ENCODE measurements at regions not wholly inside any gene's neighbourhood (a gene's known extent, or its start where the extent isn't known, plus 50 kb on each side); places are given as distances from the start of the nearest gene placed in this dataset.
"Not testable (repeated sequence)": the region's sequence is repeated elsewhere in the genome, so short reads cannot be mapped to it uniquely, and the experiment has no call there.

DNA sequence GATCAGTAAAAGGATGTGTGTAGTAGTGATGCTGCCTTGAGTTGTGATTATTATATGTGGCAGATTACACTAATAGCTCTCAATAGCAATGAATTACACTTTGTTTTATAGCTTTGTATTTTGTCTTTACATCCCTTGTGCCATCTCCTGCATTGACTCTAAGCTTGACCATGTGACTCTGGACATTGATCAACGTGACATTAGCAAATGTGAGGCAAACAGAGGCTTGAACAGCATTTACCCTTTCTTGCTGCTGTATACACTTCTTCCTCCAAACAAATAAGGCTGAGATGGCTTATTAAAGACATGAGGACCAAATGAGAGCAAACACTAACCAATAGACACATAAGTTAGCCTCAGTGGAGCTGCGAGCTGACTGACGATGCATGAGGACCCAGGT, 63.5 kb downstream of the MAD2L1 start:
- DNase-seq (no peak), ATAC-seq (ENCODE audit: poor library complexity) (no peak)
- H3K36me3 ChIP-seq (ENCODE audit: insufficient read depth, low read length) = no peaks in the 10 kb centered on the region
- H3K4me1 ChIP-seq (ENCODE audit: insufficient read depth, low read length) = no peaks in the 10 kb centered on the region
- H3K4me3 ChIP-seq (ENCODE audit: low read length) = no peak overlapping the region
- intact Hi-C loops (cut with DNase I, micrococcal nuclease) = no loop called here
- no peaks in the 10 kb centered on the region for H3K9me3 Mint-ChIP-seq
- no peak overlapping the region for H3K4me3 Mint-ChIP-seq
- CTCF ChIA-PET = no interaction called here
- no peak overlapping the region for H3K27ac Mint-ChIP-seq
- no peaks in the 10 kb centered on the region for H3K9me3 ChIP-seq (ENCODE audit: control insufficient read depth in 1 of 2, insufficient read depth in 1 of 2, low read length in 2 of 2)
- POLR2A ChIA-PET = no interaction called here
- no peak overlapping the region for H3K27ac ChIP-seq (ENCODE audit: low read depth in 1 of 2, low read length in 2 of 2)
- H3K27me3 Mint-ChIP-seq = peaks cover 20% of the 10 kb centered on the region
- TF ChIP-seq, protein P1, sequence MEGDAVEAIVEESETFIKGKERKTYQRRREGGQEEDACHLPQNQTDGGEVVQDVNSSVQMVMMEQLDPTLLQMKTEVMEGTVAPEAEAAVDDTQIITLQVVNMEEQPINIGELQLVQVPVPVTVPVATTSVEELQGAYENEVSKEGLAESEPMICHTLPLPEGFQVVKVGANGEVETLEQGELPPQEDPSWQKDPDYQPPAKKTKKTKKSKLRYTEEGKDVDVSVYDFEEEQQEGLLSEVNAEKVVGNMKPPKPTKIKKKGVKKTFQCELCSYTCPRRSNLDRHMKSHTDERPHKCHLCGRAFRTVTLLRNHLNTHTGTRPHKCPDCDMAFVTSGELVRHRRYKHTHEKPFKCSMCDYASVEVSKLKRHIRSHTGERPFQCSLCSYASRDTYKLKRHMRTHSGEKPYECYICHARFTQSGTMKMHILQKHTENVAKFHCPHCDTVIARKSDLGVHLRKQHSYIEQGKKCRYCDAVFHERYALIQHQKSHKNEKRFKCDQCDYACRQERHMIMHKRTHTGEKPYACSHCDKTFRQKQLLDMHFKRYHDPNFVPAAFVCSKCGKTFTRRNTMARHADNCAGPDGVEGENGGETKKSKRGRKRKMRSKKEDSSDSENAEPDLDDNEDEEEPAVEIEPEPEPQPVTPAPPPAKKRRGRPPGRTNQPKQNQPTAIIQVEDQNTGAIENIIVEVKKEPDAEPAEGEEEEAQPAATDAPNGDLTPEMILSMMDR (IDR thresholded peaks at IDR 0.05) = no peak
- H3K27me3 ChIP-seq (ENCODE audit: control insufficient read depth in 1 of 2, insufficient read depth in 2 of 2, low read length in 2 of 2) = no peaks in the 10 kb centered on the region
- no peaks in the 10 kb centered on the region for H3K36me3 Mint-ChIP-seq (ENCODE audit: low read depth)
- H3K4me1 Mint-ChIP-seq (ENCODE audit: low read depth) = no peaks in the 10 kb centered on the region

DNA sequence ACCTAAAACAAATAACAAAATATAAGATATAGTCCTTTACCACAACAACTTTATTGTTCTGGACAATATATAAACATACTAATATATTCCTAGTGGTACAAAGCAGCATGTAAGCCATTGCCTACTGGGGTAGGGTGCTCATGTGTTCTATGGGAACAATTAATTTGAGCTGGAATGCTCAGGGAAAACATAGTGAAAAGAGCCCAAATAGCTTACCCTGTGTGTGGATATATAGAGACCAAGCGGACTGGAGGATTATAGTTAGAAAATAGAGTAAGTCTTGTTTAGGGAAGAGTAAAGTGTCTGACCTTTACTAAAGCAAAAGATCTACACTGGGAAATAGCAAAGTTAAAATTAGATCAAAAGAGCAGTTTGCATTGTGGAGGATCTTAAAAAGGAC, 64.8 kb downstream of the MAD2L1 start:
- H3K27ac Mint-ChIP-seq = no peak overlapping the region
- no peaks in the 10 kb centered on the region for H3K4me1 ChIP-seq (ENCODE audit: insufficient read depth, low read length)
- no peak overlapping the region for H3K4me3 ChIP-seq (ENCODE audit: low read length)
- H3K9me3 Mint-ChIP-seq = no peaks in the 10 kb centered on the region
- H3K4me1 Mint-ChIP-seq (ENCODE audit: low read depth) = no peaks in the 10 kb centered on the region
- ChIA-PET CTCF (no interaction called here), POLR2A (no interaction called here)
- no peaks in the 10 kb centered on the region for H3K9me3 ChIP-seq (ENCODE audit: control insufficient read depth in 1 of 2, insufficient read depth in 1 of 2, low read length in 2 of 2)
- ATAC-seq (ENCODE audit: poor library complexity) = no peak
- H3K4me3 Mint-ChIP-seq = no peak overlapping the region
- H3K27me3 ChIP-seq (ENCODE audit: control insufficient read depth in 1 of 2, insufficient read depth in 2 of 2, low read length in 2 of 2) = no peaks in the 10 kb centered on the region
- no peak overlapping the region for H3K27ac ChIP-seq (ENCODE audit: low read depth in 1 of 2, low read length in 2 of 2)
- peaks cover 24% of the 10 kb centered on the region for H3K27me3 Mint-ChIP-seq
- intact Hi-C loops (cut with DNase I, micrococcal nuclease) = no loop called here
- TF ChIP-seq, protein P1 (IDR thresholded peaks at IDR 0.05) = no peak
- no peaks in the 10 kb centered on the region for H3K36me3 Mint-ChIP-seq (ENCODE audit: low read depth)
- no peak for DNase-seq
- no peaks in the 10 kb centered on the region for H3K36me3 ChIP-seq (ENCODE audit: insufficient read depth, low read length)

DNA sequence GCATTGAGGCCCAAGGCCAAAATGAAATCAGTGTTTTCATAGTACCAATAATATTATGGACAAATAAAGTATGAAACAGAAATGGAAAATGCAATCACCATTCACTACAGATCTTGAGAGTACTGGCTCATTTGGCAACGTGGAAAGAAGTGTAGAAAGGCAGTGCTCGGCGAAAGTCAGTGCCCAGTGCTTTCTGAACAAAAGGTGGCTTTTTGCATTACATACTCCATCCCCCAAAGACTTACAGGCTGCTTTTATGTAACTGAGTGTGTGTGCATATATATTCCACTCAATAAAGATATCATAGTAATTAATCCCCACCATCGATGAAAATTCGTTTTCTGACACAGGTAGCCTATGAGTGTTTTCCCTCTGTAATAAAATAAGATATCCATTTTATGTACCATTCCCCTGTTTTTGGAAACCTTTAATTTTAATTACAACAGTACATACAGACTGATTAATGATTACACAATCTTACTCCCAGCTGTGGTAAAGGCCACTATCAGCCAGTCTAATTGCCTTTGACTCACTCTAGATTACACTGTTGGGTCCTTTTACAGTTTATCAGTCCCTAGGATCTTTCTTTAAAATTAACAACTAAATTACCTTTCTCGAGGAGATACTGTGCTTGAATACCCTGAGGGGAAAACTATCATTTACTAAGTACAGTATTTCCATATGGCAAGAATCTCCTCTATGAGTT, 65.9 kb downstream of the MAD2L1 start:
- Histone ChIP-seq H3K4me3 (ENCODE audit: low read length) (no peak overlapping the region), H3K9me3 (ENCODE audit: control insufficient read depth in 1 of 2, insufficient read depth in 1 of 2, low read length in 2 of 2) (no peaks in the 10 kb centered on the region), H3K27ac (ENCODE audit: low read depth in 1 of 2, low read length in 2 of 2) (no peak overlapping the region), H3K4me1 (ENCODE audit: insufficient read depth, low read length) (no peaks in the 10 kb centered on the region), H3K27me3 (ENCODE audit: control insufficient read depth in 1 of 2, insufficient read depth in 2 of 2, low read length in 2 of 2) (no peaks in the 10 kb centered on the region), H3K36me3 (ENCODE audit: insufficient read depth, low read length) (no peaks in the 10 kb centered on the region)
- ATAC-seq (ENCODE audit: poor library complexity) (no peak), DNase-seq (no peak)
- ChIA-PET POLR2A (no interaction called here), CTCF (interaction anchor here (0.5 kb wide), 1 partner anchor 378 kb away, joined by 3 read pairs; no protein-coding TSS in a partner anchor)
- H3K4me1 Mint-ChIP-seq (ENCODE audit: low read depth) = no peaks in the 10 kb centered on the region
- H3K27ac Mint-ChIP-seq = no peak overlapping the region
- H3K9me3 Mint-ChIP-seq = no peaks in the 10 kb centered on the region
- no peak overlapping the region for H3K4me3 Mint-ChIP-seq
- no peaks in the 10 kb centered on the region for H3K36me3 Mint-ChIP-seq (ENCODE audit: low read depth)
- TF ChIP-seq, protein P1 (IDR thresholded peaks at IDR 0.05) = no peak
- H3K27me3 Mint-ChIP-seq = peaks cover 24% of the 10 kb centered on the region
- intact Hi-C loops (cut with DNase I, micrococcal nuclease) = no loop called here

DNA sequence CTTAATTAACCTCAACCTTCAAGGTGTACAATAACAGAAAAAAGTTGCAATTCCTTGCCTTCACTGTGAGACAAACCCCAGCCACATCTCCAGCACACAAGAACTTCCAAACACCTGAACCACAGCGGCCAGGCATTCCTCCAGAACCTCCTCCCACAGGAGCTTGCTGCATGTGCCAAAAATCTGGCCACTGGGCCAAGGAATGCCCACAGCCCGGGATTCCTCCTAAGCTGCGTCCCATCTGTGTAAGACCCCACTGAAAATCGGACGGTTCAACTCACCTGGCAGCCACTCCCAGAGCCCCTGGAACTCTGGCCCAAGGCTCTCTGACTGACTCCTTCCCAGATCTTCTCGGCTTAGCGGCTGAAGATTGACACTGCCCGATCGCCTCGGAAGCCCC, 70.6 kb downstream of the MAD2L1 start:
- H3K27ac ChIP-seq (ENCODE audit: low read depth in 1 of 2, low read length in 2 of 2); H3K36me3 Mint-ChIP-seq (ENCODE audit: low read depth); CTCF ChIA-PET; H3K36me3 ChIP-seq (ENCODE audit: insufficient read depth, low read length); H3K27me3 Mint-ChIP-seq; H3K27ac Mint-ChIP-seq; ATAC-seq (ENCODE audit: poor library complexity); POLR2A ChIA-PET; H3K4me1 Mint-ChIP-seq (ENCODE audit: low read depth); intact Hi-C loops (cut with DNase I, micrococcal nuclease); H3K9me3 Mint-ChIP-seq; DNase-seq; H3K4me3 Mint-ChIP-seq; H3K27me3 ChIP-seq (ENCODE audit: control insufficient read depth in 1 of 2, insufficient read depth in 2 of 2, low read length in 2 of 2); H3K4me1 ChIP-seq (ENCODE audit: insufficient read depth, low read length); H3K9me3 ChIP-seq (ENCODE audit: control insufficient read depth in 1 of 2, insufficient read depth in 1 of 2, low read length in 2 of 2); H3K4me3 ChIP-seq (ENCODE audit: low read length): not testable (repeated sequence)
